Activated T-helper 2 cell treated with anti-CD3 and anti-CD28 coated beads, Interferon-gamma antibody, Interleukin-2, Interleukin-4, amounts not matched to agents 10 μg/mL and 5 μg/mL and 100 μg/mL, durations not matched to agents 14 hours and 24 hours and 36 hours (primary cell): ENCODE measurements at regions not wholly inside any gene's neighbourhood (a gene's known extent, or its start where the extent isn't known, plus 50 kb on each side); places are given as distances from the start of the nearest gene placed in this dataset.

ENCODE experiments used
- DNase-seq: peaks from one replicate; pipeline ENCODE4 v3.0.0; 2021; ENCODE audit warnings: low spot score
- H3K27ac Mint-ChIP-seq: one replicate; pipeline ENCODE4 v1.8.0; 2021; ENCODE audit warnings: mixed read lengths
- H3K27me3 Mint-ChIP-seq: one replicate; pipeline ENCODE4 v1.8.0; 2021; ENCODE audit warnings: low read depth, mixed read lengths
- H3K36me3 Mint-ChIP-seq: one replicate; pipeline ENCODE4 v1.8.0; 2021; ENCODE audit warnings: low read depth, mixed read lengths
- H3K4me1 Mint-ChIP-seq: one replicate; pipeline ENCODE4 v1.8.0; 2021; ENCODE audit warnings: low read depth, mixed read lengths
- H3K4me3 Mint-ChIP-seq: one replicate; pipeline ENCODE4 v1.8.0; 2021; ENCODE audit warnings: low read depth, mild to moderate bottlenecking, moderate library complexity, mixed read lengths
- H3K9me3 Mint-ChIP-seq: one replicate; pipeline ENCODE4 v1.8.0; 2021; ENCODE audit warnings: mixed read lengths
- intact Hi-C: fragments of 100-400 bp; cut with micrococcal nuclease; formaldehyde crosslinking; loops from one replicate; pipeline ENCODE4 v1.15.1; 2023

DNA sequence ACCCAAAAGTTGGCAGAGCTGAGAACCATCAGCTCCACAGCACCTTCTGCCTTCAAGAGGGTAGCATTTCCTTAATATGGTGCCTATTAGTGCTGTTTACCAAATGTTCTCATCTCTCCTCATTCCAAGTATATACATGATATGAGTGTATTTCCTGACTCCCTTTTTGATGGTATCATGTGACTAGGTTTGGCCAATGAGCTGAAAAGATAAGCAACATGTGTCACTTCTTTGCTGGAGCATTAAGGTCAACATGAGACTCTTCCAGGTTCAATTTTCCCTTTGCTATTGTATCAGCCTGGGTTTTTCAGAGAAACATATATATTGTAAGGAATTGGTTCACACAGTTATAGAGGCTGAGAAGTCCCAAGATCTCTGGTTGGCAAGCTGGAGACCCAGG lies 310.9 kb downstream of the HRH4 start:
- no peaks in the 10 kb centered on the region for H3K27me3 Mint-ChIP-seq

DNA sequence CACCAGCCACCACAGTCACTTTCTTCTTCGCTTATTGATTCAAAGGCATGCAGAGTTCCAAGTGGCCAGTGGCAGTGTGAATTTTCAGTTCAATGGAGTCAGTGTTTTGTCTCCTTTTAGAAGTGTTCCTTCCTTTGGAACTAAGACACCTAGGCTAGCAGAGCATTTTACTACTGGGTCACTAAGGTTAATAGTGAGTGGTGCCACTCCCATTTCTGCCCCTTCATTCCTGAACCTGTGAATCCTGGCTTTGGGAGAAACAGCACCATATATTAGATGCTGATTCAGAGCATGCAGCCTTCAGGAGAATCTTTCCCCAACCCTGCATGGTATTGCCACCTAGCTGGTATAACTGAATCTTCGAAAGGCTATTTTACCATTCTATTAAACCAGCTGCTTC lies 312.7 kb downstream of the HRH4 start:
- H3K27ac Mint-ChIP-seq: no peak overlapping the region
- H3K9me3 Mint-ChIP-seq: no peaks in the 10 kb centered on the region
- no peaks in the 10 kb centered on the region for H3K27me3 Mint-ChIP-seq

More for the DNA sequence above, 310.9 kb downstream of the HRH4 start:
- intact Hi-C loops: no loop called here
- Mint-ChIP-seq H3K9me3 (no peaks in the 10 kb centered on the region), H3K36me3 (no peaks in the 10 kb centered on the region), H3K4me1 (no peaks in the 10 kb centered on the region), H3K4me3 (no peak overlapping the region), H3K27ac (no peak overlapping the region)
- DNase-seq: no peak

DNA sequence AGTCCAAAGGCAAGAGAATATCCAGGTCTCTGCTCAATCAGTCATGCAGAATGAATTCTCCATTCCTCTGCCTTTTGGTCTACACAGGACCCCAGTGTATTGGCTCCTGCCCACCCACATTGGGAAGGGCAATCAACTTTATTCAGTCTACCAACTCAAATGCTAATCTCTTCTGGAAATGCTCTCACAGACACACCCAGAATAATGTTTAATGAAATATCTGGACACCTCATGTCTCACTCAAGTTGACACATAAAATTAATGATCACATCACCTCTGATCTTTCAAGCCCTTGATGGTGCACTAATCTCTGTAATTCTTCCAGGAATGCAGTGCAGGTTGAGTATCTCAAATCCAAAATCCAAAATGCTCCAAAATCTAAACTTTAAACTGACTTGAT lies 315.6 kb downstream of the HRH4 start:
- no peaks in the 10 kb centered on the region for H3K27me3 Mint-ChIP-seq
- H3K9me3 Mint-ChIP-seq: no peaks in the 10 kb centered on the region
- no peak overlapping the region for H3K4me3 Mint-ChIP-seq
- H3K4me1 Mint-ChIP-seq: no peaks in the 10 kb centered on the region
- intact Hi-C loops: no loop called here
- H3K27ac Mint-ChIP-seq: no peak overlapping the region
- no peak for DNase-seq
- no peaks in the 10 kb centered on the region for H3K36me3 Mint-ChIP-seq

More for the DNA sequence above, 312.7 kb downstream of the HRH4 start:
- H3K4me1 Mint-ChIP-seq: no peaks in the 10 kb centered on the region
- H3K36me3 Mint-ChIP-seq: no peaks in the 10 kb centered on the region
- intact Hi-C loops: no loop called here
- no peak overlapping the region for H3K4me3 Mint-ChIP-seq
- DNase-seq: no peak

DNA sequence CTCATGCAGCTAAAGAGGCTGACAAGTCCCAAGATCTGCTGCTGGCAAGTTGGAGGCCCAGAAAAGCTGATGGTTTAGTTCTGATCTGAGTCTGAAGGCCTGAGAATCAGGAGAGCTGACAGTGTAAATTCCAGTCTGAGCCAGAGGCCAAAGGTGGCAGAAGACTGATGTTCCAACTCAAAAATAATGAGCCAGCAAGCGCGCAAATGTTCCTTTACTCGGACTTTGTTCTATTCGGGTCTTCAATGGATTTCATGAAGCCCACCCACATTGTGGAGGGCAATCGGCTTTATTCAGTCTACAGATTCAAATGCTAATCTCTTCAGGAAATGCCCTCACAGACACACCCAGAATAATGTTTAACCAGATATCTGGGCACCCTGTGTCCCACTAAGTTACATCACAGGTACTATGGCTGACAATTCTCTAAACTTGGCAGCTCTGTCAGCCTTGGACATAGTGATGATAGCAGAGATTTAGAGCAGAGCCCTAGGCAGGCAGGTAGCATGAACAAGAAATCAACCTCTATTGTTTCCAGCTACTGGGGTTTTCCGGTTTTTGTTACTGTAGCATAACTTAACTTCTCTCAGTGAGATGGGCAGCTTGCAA lies 318.5 kb downstream of the HRH4 start:
- H3K4me3 Mint-ChIP-seq: no peak overlapping the region
- intact Hi-C loops: no loop called here
- no peaks in the 10 kb centered on the region for H3K4me1 Mint-ChIP-seq
- H3K27ac Mint-ChIP-seq: no peak overlapping the region
- H3K36me3 Mint-ChIP-seq: no peaks in the 10 kb centered on the region
- no peak for DNase-seq
- no peaks in the 10 kb centered on the region for H3K27me3 Mint-ChIP-seq
- H3K9me3 Mint-ChIP-seq: no peaks in the 10 kb centered on the region

DNA sequence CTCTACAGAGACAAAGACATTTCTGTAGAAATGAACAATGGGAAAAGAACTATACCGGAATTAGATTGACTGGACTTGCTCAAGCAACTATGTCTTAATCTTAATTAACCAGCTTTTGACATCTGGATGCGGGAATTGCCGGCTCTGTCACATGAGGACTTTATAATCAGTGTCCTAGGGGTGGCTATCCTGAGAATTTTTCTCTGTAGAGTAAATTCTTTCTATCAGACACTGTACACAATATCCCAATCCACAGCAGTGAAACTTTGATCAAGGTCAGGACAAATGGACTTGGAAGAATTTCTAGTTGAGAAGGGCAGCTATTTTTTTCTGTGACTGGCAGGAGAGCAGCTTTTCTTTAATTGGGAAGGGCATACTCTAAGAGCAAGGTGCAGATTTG lies 322.1 kb downstream of the HRH4 start:
- intact Hi-C loops: no loop called here
- H3K36me3 Mint-ChIP-seq: no peaks in the 10 kb centered on the region
- H3K4me1 Mint-ChIP-seq: no peaks in the 10 kb centered on the region
- DNase-seq: no peak
- H3K27ac Mint-ChIP-seq: no peak overlapping the region
- no peak overlapping the region for H3K4me3 Mint-ChIP-seq
- H3K27me3 Mint-ChIP-seq: no peaks in the 10 kb centered on the region
- H3K9me3 Mint-ChIP-seq: no peaks in the 10 kb centered on the region

DNA sequence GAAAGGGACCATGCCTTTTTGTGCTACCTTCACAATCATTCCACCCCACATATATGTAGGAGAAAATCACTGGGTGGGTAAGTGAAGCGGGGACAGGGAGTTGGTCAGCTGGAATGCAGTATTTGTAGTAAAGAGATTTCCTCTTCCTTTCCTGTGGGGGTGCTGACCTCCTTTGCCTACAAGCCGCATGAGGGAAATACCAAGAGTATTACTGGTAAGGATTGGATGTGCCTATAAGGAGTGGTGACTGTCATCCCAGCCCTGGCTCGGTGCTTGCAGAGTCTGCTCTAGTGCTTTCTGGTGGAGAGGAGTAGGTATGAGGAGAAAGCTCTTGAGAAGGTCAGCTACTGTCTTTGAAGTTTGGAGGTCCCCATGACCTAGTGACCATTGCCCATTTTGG lies 324.6 kb downstream of the HRH4 start:
- H3K4me3 Mint-ChIP-seq: no peak overlapping the region

DNA sequence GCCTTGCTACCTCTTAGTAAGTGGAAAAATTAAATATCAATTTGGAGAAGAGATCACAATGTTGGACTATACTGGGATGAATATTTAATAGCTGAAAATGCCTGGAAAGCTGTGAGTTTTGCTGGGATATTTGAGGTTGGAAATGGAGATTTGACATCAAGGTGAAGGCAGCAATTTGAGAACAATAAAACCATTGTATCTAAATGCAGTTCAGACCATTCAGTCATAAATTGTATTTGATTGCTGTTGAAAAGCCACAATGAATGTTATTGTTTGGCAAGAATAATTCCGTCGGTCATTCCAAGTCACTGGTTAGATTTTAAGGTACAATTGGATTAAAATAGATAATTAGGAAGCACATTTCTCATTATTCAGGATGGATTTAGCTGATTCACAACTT lies 325.6 kb downstream of the HRH4 start:
- Mint-ChIP-seq H3K4me1 (no peaks in the 10 kb centered on the region), H3K36me3 (no peaks in the 10 kb centered on the region), H3K9me3 (no peaks in the 10 kb centered on the region), H3K27me3 (no peaks in the 10 kb centered on the region), H3K27ac (no peak overlapping the region), H3K4me3 (no peak overlapping the region)
- no peak for DNase-seq
- intact Hi-C loops: no loop called here

More for the DNA sequence above, 324.6 kb downstream of the HRH4 start:
- Mint-ChIP-seq H3K27me3 (no peaks in the 10 kb centered on the region), H3K4me1 (no peaks in the 10 kb centered on the region), H3K27ac (no peak overlapping the region), H3K9me3 (no peaks in the 10 kb centered on the region), H3K36me3 (no peaks in the 10 kb centered on the region)
- DNase-seq: no peak
- intact Hi-C loops: no loop called here

DNA sequence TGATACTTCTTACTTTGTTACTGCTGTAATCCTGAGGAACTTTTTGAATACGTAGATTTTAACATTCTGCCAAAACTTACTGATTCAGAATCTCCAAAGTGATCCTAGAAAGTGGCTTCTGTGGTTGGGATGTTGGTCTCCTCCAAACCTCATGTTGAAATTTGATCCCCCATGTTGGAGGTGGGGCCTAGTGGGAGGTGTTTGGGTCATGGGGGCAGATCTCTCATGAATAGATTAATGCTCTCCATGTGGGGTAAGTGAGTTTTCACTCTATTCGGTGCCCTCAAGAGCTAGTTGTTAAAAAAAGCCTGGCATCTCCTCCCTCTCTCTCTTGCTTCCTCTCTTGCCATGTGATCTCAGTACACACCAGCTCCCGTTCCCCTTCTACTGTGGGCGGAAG lies 329.9 kb downstream of the HRH4 start:
- Mint-ChIP-seq H3K4me1 (no peaks in the 10 kb centered on the region), H3K27me3 (no peaks in the 10 kb centered on the region)

DNA sequence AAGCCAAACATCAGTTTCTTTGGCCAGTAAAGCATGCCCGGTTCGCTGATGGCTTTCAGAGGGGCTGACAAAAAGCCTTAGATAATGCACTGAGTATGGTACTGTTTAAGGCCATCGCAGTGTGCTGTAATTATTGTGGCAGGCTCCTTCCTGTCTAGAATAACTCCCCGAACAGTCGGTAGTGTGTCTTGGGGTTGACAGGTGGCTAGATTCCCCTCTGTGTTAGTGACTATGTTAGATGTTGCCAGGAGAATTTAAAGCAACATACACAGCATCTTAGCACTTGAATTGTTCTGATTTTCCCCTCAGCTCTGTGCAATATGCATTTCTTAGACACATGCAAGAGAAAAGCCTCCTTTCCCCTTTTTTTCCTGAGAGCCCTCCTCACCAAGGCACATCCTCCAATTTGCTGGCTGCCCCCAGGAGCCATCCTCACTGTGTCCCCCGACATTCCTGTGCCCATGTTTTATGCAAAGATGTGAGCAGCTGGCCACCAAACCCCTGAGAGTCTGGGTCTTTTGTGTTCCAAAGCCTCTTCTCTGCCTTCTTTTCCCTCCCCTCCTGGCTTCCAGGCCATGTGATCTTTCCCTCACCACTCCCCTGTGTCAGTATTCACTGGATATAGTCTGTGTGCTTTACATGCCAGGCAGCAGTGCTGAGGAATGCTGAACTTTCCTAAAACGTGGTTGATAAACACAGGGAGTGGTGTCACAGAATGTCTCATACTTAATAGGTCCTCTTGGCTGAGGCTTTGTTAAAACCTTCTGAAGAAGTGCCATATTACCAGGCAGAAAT lies 331.5 kb downstream of the HRH4 start:
- no peak overlapping the region for H3K4me3 Mint-ChIP-seq
- H3K4me1 Mint-ChIP-seq: no peaks in the 10 kb centered on the region
- DNase-seq: no peak
- intact Hi-C loops: no loop called here
- H3K27ac Mint-ChIP-seq: no peak overlapping the region
- no peaks in the 10 kb centered on the region for H3K9me3 Mint-ChIP-seq
- no peaks in the 10 kb centered on the region for H3K27me3 Mint-ChIP-seq
- H3K36me3 Mint-ChIP-seq: no peaks in the 10 kb centered on the region

More for the DNA sequence above, 329.9 kb downstream of the HRH4 start:
- Mint-ChIP-seq H3K9me3 (no peaks in the 10 kb centered on the region), H3K27ac (no peak overlapping the region), H3K36me3 (no peaks in the 10 kb centered on the region), H3K4me3 (no peak overlapping the region)
- intact Hi-C loops: no loop called here
- DNase-seq: no peak

DNA sequence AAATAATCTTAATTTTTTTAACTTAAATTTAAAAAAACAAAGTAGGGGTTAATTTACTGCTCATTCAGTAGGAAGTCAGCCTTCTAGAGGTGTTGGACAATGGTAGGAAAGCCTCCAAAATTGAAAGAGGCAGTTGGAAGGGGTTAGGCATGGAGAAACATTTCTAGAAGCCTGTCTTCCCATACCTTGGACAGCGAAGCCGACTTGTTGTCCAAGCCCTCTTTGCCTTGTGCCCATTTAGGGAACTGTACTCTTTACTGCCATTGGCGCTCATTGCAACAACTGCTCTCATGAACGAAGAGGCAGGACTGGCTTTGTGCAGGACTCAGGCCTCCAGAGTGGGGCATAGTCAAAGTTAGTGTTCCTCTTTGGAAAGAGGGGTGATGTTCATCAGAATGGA lies 333.3 kb downstream of the HRH4 start:
- intact Hi-C loops: no loop called here

DNA sequence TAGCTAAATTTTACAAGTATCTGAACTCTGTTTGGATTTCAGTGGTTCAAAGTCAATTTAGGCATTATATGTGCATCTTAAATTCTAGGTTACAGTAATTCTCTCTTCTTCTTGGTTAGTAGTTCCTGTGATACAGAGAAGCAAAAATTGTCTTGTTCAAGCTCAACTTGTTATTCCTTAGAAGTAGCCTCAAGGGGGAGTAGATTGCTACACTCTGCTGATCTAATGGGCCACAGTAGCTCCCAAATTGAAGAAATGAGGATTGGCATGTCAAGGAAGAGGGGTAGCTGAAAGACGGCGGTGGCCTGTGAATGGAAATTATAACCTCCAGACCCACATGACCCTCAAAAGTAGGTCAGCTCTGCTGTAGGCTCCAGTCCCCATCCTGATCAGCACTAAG lies 334.7 kb downstream of the HRH4 start:
- H3K36me3 Mint-ChIP-seq: no peaks in the 10 kb centered on the region
- intact Hi-C loops: no loop called here

More for the DNA sequence above, 333.3 kb downstream of the HRH4 start:
- Mint-ChIP-seq H3K4me1 (no peaks in the 10 kb centered on the region), H3K9me3 (no peaks in the 10 kb centered on the region), H3K4me3 (no peak overlapping the region), H3K27me3 (no peaks in the 10 kb centered on the region), H3K36me3 (no peaks in the 10 kb centered on the region), H3K27ac (no peak overlapping the region)
- no peak for DNase-seq

DNA sequence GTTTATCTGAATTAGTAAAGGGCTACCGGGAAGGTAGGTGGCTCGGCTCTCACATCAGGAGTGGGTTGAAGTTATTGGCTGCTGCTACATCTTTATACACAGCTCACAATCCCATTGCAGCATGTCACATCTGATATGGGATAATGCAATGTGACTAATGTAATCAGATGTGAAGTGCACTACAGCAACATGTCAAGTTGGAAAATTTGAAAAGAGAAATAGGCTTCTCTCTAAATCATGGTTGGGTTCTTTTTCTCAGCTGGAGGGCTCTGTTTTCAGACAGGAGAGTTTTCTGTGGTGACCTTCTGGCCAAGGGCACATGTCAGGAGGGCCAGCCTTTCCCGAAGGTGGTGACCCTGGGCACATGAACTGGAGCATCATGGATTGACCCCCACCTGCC lies 337.5 kb downstream of the HRH4 start:
- H3K4me3 Mint-ChIP-seq: no peak overlapping the region
- intact Hi-C loops: no loop called here
- H3K36me3 Mint-ChIP-seq: no peaks in the 10 kb centered on the region
- H3K9me3 Mint-ChIP-seq: no peaks in the 10 kb centered on the region
- no peak overlapping the region for H3K27ac Mint-ChIP-seq
- no peaks in the 10 kb centered on the region for H3K27me3 Mint-ChIP-seq
- no peaks in the 10 kb centered on the region for H3K4me1 Mint-ChIP-seq
- no peak for DNase-seq

More for the DNA sequence above, 334.7 kb downstream of the HRH4 start:
- no peak overlapping the region for H3K27ac Mint-ChIP-seq
- H3K9me3 Mint-ChIP-seq: no peaks in the 10 kb centered on the region
- no peaks in the 10 kb centered on the region for H3K27me3 Mint-ChIP-seq
- H3K4me1 Mint-ChIP-seq: no peaks in the 10 kb centered on the region
- no peak overlapping the region for H3K4me3 Mint-ChIP-seq
- DNase-seq: no peak

DNA sequence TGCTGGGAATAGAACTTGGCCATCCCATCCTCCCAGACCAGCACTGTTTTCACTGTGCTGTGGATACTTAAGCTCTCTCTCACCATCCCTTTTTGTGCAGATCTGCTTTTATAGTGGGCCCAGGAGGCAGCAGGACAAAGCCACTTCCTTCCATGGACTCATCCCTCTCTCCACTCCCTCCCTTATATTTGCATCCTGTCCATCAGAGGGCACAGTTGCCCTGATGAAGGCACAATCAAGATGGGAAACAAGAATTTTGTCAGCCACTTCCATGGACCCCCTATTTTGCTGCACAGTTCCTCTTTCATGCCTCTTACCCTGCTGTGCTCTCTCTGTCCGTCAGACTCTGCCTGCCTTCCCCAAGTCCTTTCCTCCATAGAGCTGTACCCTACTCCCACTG lies 338.7 kb downstream of the HRH4 start:
- DNase-seq: no peak
- Mint-ChIP-seq H3K27ac (no peak overlapping the region), H3K4me3 (no peak overlapping the region), H3K4me1 (no peaks in the 10 kb centered on the region), H3K9me3 (no peaks in the 10 kb centered on the region), H3K27me3 (no peaks in the 10 kb centered on the region), H3K36me3 (no peaks in the 10 kb centered on the region)
- intact Hi-C loops: no loop called here
